BLaER1 treated with 17β-estradiol and CSF1 and Interleukin-3, amounts not matched to agents 10 nM and 100 nM (cell line): ENCODE measurements at regions not wholly inside any gene's neighbourhood (a gene's known extent, or its start where the extent isn't known, plus 50 kb on each side); places are given as distances from the start of the nearest gene placed in this dataset.

Experiments used
- H3K27ac ChIP-seq, 11 experiments: shearing (Covaris generic); formaldehyde crosslinking; 2 replicates each; pipeline ENCODE4 v1.8.1; 2022
- H3K27me3 ChIP-seq, 11 experiments: shearing (Covaris generic); formaldehyde crosslinking; 2 replicates each; pipeline ENCODE4 v1.8.1; 2022
- H3K36me3 ChIP-seq, 11 experiments: shearing (Covaris generic); formaldehyde crosslinking; 2 replicates each; pipeline ENCODE4 v1.8.1; 2022
- H3K4me1 ChIP-seq, 10 experiments: shearing (Covaris generic); formaldehyde crosslinking; 2 replicates each; pipeline ENCODE4 v1.8.1; 2022
- H3K4me2 ChIP-seq, 11 experiments: shearing (Covaris generic); formaldehyde crosslinking; 2 replicates each; pipeline ENCODE4 v1.8.1; 2022
- H3K4me3 ChIP-seq, 10 experiments: shearing (Covaris generic); formaldehyde crosslinking; 2 replicates each; pipeline ENCODE4 v1.8.1; 2022
- H3K9ac ChIP-seq, 11 experiments: shearing (Covaris generic); formaldehyde crosslinking; 2 replicates each; pipeline ENCODE4 v1.8.1; 2022
- H3K9me3 ChIP-seq, 11 experiments: shearing (Covaris generic); formaldehyde crosslinking; replicated peaks in 1 of 11; 2 replicates each; pipeline ENCODE4 v1.8.1; 2022
- H4K20me1 ChIP-seq, 11 experiments: shearing (Covaris generic); formaldehyde crosslinking; 2 replicates each; pipeline ENCODE4 v1.8.1; 2022
- Cebpa-rat ChIP-seq, 11 experiments: shearing (Covaris generic); IDR thresholded peaks; 2 replicates each; pipeline ENCODE4 v1.8.1; 2022

DNA sequence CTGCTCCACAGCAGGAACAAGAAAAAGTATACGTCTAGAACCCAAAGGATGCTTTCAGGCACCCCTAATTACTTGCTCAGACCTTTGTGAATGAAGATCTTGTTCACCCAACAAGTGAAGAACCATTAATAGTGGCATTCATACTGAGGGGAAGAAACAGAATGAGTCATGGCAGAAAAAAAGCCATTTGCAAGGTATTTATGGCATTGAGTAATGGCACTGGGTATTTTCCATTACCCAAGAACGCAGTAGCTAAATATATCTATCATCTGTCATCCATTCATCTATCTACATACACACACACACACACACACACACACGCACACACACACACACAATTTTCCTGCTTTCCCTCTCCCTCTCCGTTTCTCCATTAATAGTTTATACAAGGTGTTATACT, 56.4 kb upstream of the XIRP2 start:
- TF ChIP-seq Cebpa-rat (IDR thresholded peaks at IDR 0.05), result no peak
- Histone ChIP-seq H3K4me3 (no peak overlapping the region), H3K4me2 (no peak overlapping the region), H3K36me3 (no peaks in the 10 kb centered on the region), H3K27me3 (no peaks in the 10 kb centered on the region), H3K9ac (no peak overlapping the region), H3K27ac (no peak overlapping the region), H4K20me1 (no peaks in the 10 kb centered on the region), H3K4me1 (no peaks in the 10 kb centered on the region), H3K9me3 (no peaks in the 10 kb centered on the region)

DNA sequence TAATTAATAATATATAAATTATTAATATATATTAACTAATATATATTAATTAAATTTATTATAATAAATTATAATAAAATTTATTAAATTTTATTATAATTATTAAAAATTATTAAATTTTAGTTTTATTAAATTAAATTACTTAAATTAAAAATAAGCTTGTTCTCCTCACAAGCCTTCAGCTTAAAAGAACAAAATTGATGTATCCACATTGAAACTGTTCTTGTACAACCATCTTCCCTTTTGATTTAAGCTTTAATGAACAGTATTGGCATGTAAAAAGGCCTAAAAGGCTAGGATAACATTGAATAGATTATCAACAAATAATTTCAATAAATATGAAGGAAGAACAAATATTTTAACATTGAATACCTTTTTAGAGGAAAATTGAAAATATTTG, 62.4 kb upstream of the XIRP2 start:
- TF ChIP-seq Cebpa-rat (IDR thresholded peaks at IDR 0.05), result no peak
- H3K4me2 ChIP-seq, result no peak overlapping the region
- H3K4me3 ChIP-seq, result no peak overlapping the region
- no peaks in the 10 kb centered on the region for H3K9me3 ChIP-seq
- H3K4me1 ChIP-seq, result no peaks in the 10 kb centered on the region
- no peaks in the 10 kb centered on the region for H3K36me3 ChIP-seq
- no peak overlapping the region for H3K9ac ChIP-seq
- H3K27me3 ChIP-seq, result no peaks in the 10 kb centered on the region
- no peaks in the 10 kb centered on the region for H4K20me1 ChIP-seq
- H3K27ac ChIP-seq, result no peak overlapping the region

GRCh38 chr2:166814335-166814734, 73.9 kb upstream of the XIRP2 start:
- no peaks in the 10 kb centered on the region for H3K4me1 ChIP-seq
- H3K4me2 ChIP-seq, result no peak overlapping the region
- no peaks in the 10 kb centered on the region; a peak in 1 of 22 replicates for H3K9me3 ChIP-seq
- TF ChIP-seq Cebpa-rat (IDR thresholded peaks at IDR 0.05), result no peak
- H3K4me3 ChIP-seq, result no peak overlapping the region
- H3K27me3 ChIP-seq, result no peaks in the 10 kb centered on the region
- H3K9ac ChIP-seq, result no peak overlapping the region
- no peaks in the 10 kb centered on the region for H3K36me3 ChIP-seq
- no peaks in the 10 kb centered on the region for H4K20me1 ChIP-seq
- no peak overlapping the region for H3K27ac ChIP-seq

DNA sequence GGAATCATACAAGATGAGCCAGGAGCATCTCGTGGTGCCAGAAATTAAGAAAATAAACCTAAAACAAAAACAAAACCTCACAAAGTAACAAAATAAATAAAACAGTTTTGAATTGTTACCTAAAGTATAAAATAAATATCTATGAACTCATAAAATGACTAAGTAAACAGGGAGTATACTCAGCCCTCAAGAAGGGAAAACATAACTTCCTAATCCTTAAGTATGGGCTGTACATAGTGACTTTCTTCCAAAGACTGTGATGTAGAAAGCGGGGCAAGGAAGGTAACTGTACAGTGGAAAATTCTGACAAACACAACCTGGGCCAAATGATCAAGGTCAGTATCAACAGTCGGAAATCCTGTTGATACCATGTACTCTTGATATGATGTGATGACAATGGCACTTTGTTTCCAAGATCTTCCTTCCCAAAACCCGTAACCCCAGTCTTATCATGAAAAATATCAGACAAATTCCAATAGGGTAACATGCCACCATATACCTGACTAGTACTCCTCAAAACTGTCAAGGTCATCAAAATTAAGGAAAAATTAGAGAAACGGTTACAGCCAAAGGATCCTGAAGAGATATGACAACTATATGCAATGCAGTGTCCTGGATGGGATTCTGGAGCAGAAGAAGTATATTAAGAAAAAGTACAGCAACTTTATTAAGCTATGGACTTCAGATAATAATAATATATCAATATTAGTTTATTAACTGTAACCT, 76.0 kb upstream of the XIRP2 start:
- Histone ChIP-seq H3K4me3 (no peak overlapping the region), H3K4me2 (no peak overlapping the region), H3K36me3 (no peaks in the 10 kb centered on the region), H3K27ac (no peak overlapping the region), H3K4me1 (no peaks in the 10 kb centered on the region), H3K9me3 (no peaks in the 10 kb centered on the region; a peak in 1 of 22 replicates), H3K27me3 (no peaks in the 10 kb centered on the region), H4K20me1 (no peaks in the 10 kb centered on the region), H3K9ac (no peak overlapping the region)
- no peak for TF ChIP-seq Cebpa-rat (IDR thresholded peaks at IDR 0.05)

- Histone ChIP-seq H3K4me3 (no peak overlapping the region), H4K20me1 (no peaks in the 10 kb centered on the region), H3K9ac (no peak overlapping the region), H3K4me1 (peaks cover 5 to 22% (median 16%) of the 10 kb centered on the region in 10 experiments; a peak in 14 of 20 replicates), H3K4me2 (no peak overlapping the region), H3K27me3 (no peaks in the 10 kb centered on the region), H3K36me3 (no peaks in the 10 kb centered on the region), H3K27ac (no peak overlapping the region), H3K9me3 (0 out of 22 replicates have a peak, but pooled peaks cover 0 to 6% (median 0%) of the 10 kb centered on the region in 11 experiments)
- TF ChIP-seq Cebpa-rat (IDR thresholded peaks at IDR 0.05), result no peak
Observed at GRCh38 chr2:166805753-166806152, 82.5 kb upstream of the XIRP2 start.

- Histone ChIP-seq H4K20me1 (no peaks in the 10 kb centered on the region), H3K27me3 (no peaks in the 10 kb centered on the region), H3K27ac (no peak overlapping the region; a peak in 1 of 22 replicates), H3K9me3 (0 out of 22 replicates have a peak, but pooled peaks cover 0 to 6% (median 0%) of the 10 kb centered on the region in 11 experiments), H3K4me3 (no peak overlapping the region), H3K4me1 (peaks cover 5 to 22% (median 16%) of the 10 kb centered on the region in 10 experiments; a peak in 14 of 20 replicates), H3K9ac (no peak overlapping the region), H3K36me3 (no peaks in the 10 kb centered on the region), H3K4me2 (peak overlapping the region; percentile 1 to 43 (median 22); a peak in 12 of 22 replicates)
- no peak for TF ChIP-seq Cebpa-rat (IDR thresholded peaks at IDR 0.05)
Observed at GRCh38 chr2:166803373-166804000, 84.8 kb upstream of the XIRP2 start.

DNA sequence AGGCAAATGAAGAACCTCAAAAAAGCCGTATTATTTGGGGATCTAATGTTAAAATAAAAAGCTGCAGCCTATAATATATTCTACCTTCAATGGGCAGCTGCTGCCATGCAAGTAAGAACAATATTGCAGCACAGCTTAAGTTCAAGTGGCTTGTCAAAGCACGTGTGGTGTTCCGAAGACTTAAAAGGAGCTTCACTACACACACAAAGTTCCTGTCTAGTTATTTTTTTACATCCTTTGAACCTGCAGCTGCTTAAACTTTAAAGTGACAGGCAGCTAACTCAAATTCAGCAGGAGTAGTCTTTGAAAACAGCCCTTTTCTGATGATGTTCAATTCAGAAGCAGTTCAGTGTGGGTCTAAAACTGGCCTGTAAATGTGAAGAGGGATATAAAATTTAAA, 85.8 kb upstream of the XIRP2 start:
- no peak overlapping the region for H3K4me3 ChIP-seq
- H3K27ac ChIP-seq, result no peak overlapping the region
- 0 out of 22 replicates have a peak, but pooled peaks cover 0 to 6% (median 0%) of the 10 kb centered on the region in 11 experiments for H3K9me3 ChIP-seq
- peaks cover 5 to 22% (median 16%) of the 10 kb centered on the region in 10 experiments; a peak in 14 of 20 replicates for H3K4me1 ChIP-seq
- H3K4me2 ChIP-seq, result peak overlapping the region in 7 of 11 experiments; percentile 3 to 46 (median 31); a peak in 11 of 22 replicates
- no peaks in the 10 kb centered on the region for H4K20me1 ChIP-seq
- no peak for TF ChIP-seq Cebpa-rat (IDR thresholded peaks at IDR 0.05)
- H3K36me3 ChIP-seq, result no peaks in the 10 kb centered on the region
- no peaks in the 10 kb centered on the region for H3K27me3 ChIP-seq
- no peak overlapping the region for H3K9ac ChIP-seq

DNA sequence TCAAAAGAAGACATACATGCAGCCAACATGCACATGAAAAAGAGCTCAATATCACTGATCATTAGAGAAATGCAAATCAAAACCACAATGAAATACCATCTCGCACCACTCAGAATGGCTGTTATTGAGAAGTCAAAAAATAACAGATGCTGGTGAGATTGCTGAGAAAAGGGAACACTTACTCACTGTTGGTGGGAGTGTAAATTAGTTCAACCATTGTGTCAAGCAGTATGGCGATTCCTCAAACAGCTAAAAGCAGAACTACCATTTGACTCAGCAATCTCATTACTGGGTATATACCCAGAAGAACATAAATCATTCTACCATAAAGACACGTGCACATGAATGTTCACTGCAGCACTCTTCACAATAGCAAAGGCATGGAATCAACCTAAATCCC, 95.5 kb upstream of the XIRP2 start:
- Histone ChIP-seq H3K4me1 (no peaks in the 10 kb centered on the region), H3K4me2 (no peak overlapping the region), H3K27me3 (no peaks in the 10 kb centered on the region), H4K20me1 (no peaks in the 10 kb centered on the region), H3K36me3 (no peaks in the 10 kb centered on the region), H3K4me3 (no peak overlapping the region), H3K9me3 (peaks cover 0 to 20% (median 12%) of the 10 kb centered on the region in 11 experiments; a peak in 15 of 22 replicates), H3K27ac (no peak overlapping the region), H3K9ac (no peak overlapping the region)
- TF ChIP-seq Cebpa-rat (IDR thresholded peaks at IDR 0.05), result no peak

DNA sequence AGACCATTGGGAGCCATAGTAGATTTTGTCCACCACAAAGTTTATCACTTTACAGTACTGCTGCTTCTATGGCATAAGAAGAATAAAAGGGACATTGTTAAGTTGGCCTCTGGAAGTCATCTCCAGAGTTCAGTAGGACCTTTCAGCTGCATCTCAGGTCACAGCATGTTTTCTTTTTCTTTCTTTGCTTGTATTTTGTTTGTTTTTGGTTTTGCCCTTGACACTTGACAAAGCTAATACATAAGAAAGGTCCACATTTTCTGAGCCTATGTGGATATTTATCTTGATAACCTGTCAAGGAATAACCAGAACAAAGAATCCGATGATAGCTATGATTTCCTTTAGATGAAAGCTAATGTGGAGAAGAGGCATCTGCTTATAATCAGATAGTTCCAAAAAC, 101.6 kb upstream of the XIRP2 start:
- no peaks in the 10 kb centered on the region; a peak in 2 of 20 replicates for H3K4me1 ChIP-seq
- no peak overlapping the region for H3K9ac ChIP-seq
- no peaks in the 10 kb centered on the region for H3K36me3 ChIP-seq
- no peaks in the 10 kb centered on the region for H4K20me1 ChIP-seq
- H3K27me3 ChIP-seq, result no peaks in the 10 kb centered on the region
- no peak overlapping the region for H3K4me3 ChIP-seq
- H3K9me3 ChIP-seq, result peaks cover 0 to 6% (median 0%) of the 10 kb centered on the region in 11 experiments; a peak in 5 of 22 replicates
- no peak overlapping the region for H3K4me2 ChIP-seq
- TF ChIP-seq Cebpa-rat (IDR thresholded peaks at IDR 0.05), result no peak
- no peak overlapping the region for H3K27ac ChIP-seq
